MCF 10A (cell line): ENCODE measurements at regions not wholly inside any gene's neighbourhood (a gene's known extent, or its start where the extent isn't known, plus 50 kb on each side); places are given as distances from the start of the nearest gene placed in this dataset.

ENCODE experiments used
- BruUV-seq: library from RNA; stranded (reverse); fragments of 400-500 nt; replicated peaks from 2 replicates; lab custom pipeline; 2021; lab: Mats Ljungman, UMichigan
- CTCF ChIA-PET: fragments of 300-600 bp; sonication (Branson Sonifier 250); formaldehyde crosslinking; extraction: SDS; loops from one replicate; lab custom pipeline; 2021; ENCODE audit warnings: antibody characterized with exemption, inconsistent platforms; lab: Yijun Ruan, JAX
- POLR2A ChIA-PET: fragments of 300-600, 350-650 bp; sonication (Branson Sonifier 250); formaldehyde crosslinking; extraction: SDS; loops from one replicate; lab custom pipeline; 2020; ENCODE audit warnings: antibody characterized with exemption, inconsistent platforms; lab: Yijun Ruan, JAX
- DNase-seq: peaks from one replicate; pipeline ENCODE4 v3.0.0-alpha.2; 2018; ENCODE audit not compliant: unreplicated experiment
- H3K27ac Mint-ChIP-seq: one replicate; pipeline ENCODE4 v1.8.0; 2022; ENCODE audit warnings: mild to moderate bottlenecking, low read depth, mixed read lengths; ENCODE audit not compliant: unreplicated experiment
- H3K27me3 Mint-ChIP-seq: one replicate; pipeline ENCODE4 v1.8.0; 2022; ENCODE audit warnings: mixed read lengths; ENCODE audit not compliant: insufficient read depth, unreplicated experiment
- H3K36me3 Mint-ChIP-seq: one replicate; pipeline ENCODE4 v1.8.0; 2022; ENCODE audit warnings: mild to moderate bottlenecking, moderate library complexity, mixed read lengths; ENCODE audit not compliant: insufficient read depth, unreplicated experiment
- H3K4me1 Mint-ChIP-seq: one replicate; pipeline ENCODE4 v1.8.0; 2022; ENCODE audit warnings: mixed read lengths; ENCODE audit not compliant: insufficient read depth, unreplicated experiment
- H3K4me3 Mint-ChIP-seq: one replicate; pipeline ENCODE4 v1.8.0; 2022; ENCODE audit warnings: mild to moderate bottlenecking, moderate library complexity, mixed read lengths; ENCODE audit not compliant: unreplicated experiment
- H3K9me3 Mint-ChIP-seq: one replicate; pipeline ENCODE4 v1.8.0; 2022; ENCODE audit warnings: mixed read lengths; ENCODE audit not compliant: unreplicated experiment
- intact Hi-C: fragments of 100-400 bp; cut with micrococcal nuclease; formaldehyde crosslinking; loops from 2 replicates; pipeline ENCODE4 v1.14.1; 2022
- TF ChIP-seq, protein P1 (sequence below): fragments of 200-600 bp; IDR thresholded peaks from one replicate; pipeline ENCODE4 v1.8.0; 2022; ENCODE audit warnings: antibody characterized with exemption, mild to moderate bottlenecking; ENCODE audit not compliant: unreplicated experiment

DNA sequence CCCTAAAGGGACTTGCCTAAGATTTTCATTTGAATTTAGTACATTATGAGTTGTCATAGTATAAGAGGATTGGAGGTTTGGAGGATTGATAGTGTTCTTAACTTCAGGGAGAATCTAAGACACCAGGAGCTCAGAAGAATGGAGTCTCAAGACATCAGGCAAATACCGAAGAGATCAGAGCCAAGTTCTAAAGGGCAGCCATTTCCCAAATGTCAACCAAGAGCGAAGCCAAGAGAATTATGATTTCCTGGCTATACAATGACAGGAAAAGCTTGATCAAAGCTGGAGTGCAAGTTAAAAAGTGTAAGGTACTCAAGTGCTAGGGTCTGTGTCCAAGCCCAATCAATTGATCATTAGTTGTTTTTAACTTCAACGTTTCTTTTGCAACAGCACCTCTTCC is 283.0 kb upstream of the FN1 start:
- peaks cover 5% of the 10 kb centered on the region for H3K4me1 Mint-ChIP-seq
- no peaks in the 10 kb centered on the region for H3K36me3 Mint-ChIP-seq
- intact Hi-C loops, result no loop called here
- DNase-seq, result no peak
- no peaks in the 10 kb centered on the region for H3K9me3 Mint-ChIP-seq
- no peaks in the 10 kb centered on the region for H3K27me3 Mint-ChIP-seq
- POLR2A ChIA-PET, result interaction anchor here (1.1 to 1.2 kb wide), 2 partner anchors 13 to 287 kb away, joined by 3 to 4 read pairs; no protein-coding TSS in a partner anchor
- no peak overlapping the region for H3K27ac Mint-ChIP-seq
- CTCF ChIA-PET, result interaction anchor here (0.7 to 0.8 kb wide), 2 partner anchors 21 to 152 kb away, joined by 3 to 4 read pairs; no protein-coding TSS in a partner anchor
- H3K4me3 Mint-ChIP-seq, result no peak overlapping the region
- BruUV-seq, result no TSS peak
- TF ChIP-seq, protein P1, sequence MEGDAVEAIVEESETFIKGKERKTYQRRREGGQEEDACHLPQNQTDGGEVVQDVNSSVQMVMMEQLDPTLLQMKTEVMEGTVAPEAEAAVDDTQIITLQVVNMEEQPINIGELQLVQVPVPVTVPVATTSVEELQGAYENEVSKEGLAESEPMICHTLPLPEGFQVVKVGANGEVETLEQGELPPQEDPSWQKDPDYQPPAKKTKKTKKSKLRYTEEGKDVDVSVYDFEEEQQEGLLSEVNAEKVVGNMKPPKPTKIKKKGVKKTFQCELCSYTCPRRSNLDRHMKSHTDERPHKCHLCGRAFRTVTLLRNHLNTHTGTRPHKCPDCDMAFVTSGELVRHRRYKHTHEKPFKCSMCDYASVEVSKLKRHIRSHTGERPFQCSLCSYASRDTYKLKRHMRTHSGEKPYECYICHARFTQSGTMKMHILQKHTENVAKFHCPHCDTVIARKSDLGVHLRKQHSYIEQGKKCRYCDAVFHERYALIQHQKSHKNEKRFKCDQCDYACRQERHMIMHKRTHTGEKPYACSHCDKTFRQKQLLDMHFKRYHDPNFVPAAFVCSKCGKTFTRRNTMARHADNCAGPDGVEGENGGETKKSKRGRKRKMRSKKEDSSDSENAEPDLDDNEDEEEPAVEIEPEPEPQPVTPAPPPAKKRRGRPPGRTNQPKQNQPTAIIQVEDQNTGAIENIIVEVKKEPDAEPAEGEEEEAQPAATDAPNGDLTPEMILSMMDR, result no peak

DNA sequence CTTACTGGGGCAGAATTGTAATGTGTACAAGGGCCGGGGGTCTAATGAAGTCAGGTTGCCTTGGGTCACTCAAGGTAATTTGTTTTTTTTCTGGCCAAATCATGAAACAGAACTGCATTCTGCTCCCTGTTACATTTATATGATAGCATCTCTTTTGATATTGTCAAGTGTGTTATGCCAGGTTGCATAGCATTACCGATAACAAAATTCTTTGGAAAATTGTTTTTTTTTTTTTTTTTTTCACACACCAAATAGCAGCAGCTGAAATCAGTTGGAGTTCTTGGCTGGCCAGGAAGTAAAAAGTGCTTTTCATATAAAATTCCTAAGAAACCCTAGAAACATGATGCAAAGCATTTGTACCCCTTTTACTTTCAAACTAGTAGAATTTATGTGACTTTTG is 282.6 kb upstream of the FN1 start:
- no peaks in the 10 kb centered on the region for H3K27me3 Mint-ChIP-seq
- ChIA-PET POLR2A (interaction anchor here (1.2 kb wide), 1 partner anchor 13 kb away, joined by 3 read pairs; no protein-coding TSS in a partner anchor), CTCF (interaction anchor here (0.7 kb wide), 2 partner anchors 9 to 152 kb away, joined by 3 to 4 read pairs; no protein-coding TSS in a partner anchor)
- H3K4me3 Mint-ChIP-seq, result no peak overlapping the region
- TF ChIP-seq, protein P1, result no peak
- no peak overlapping the region for H3K27ac Mint-ChIP-seq
- H3K4me1 Mint-ChIP-seq, result peaks cover 8% of the 10 kb centered on the region
- DNase-seq, result no peak
- BruUV-seq, result no TSS peak
- no peaks in the 10 kb centered on the region for H3K9me3 Mint-ChIP-seq
- no peaks in the 10 kb centered on the region for H3K36me3 Mint-ChIP-seq
- intact Hi-C loops, result no loop called here

- DNase-seq, result no peak
- Mint-ChIP-seq H3K27me3 (no peaks in the 10 kb centered on the region), H3K4me3 (no peak overlapping the region), H3K9me3 (no peaks in the 10 kb centered on the region), H3K27ac (no peak overlapping the region), H3K4me1 (peaks cover 15% of the 10 kb centered on the region), H3K36me3 (no peaks in the 10 kb centered on the region)
- POLR2A ChIA-PET, result no interaction called here
- CTCF ChIA-PET, result interaction anchor here (0.7 kb wide), 1 partner anchor 9 kb away, joined by 3 read pairs; no protein-coding TSS in a partner anchor
- no TSS peak for BruUV-seq
- intact Hi-C loops, result no loop called here
- TF ChIP-seq, protein P1, result no peak
Measured at GRCh38 chr2:215717501-215718381, 281.9 kb upstream of the FN1 start.

- no peak overlapping the region for H3K4me3 Mint-ChIP-seq
- BruUV-seq, result no TSS peak
Measured at GRCh38 chr2:215716956-215717355, 281.1 kb upstream of the FN1 start.

More at GRCh38 chr2:215716956-215717355, 281.1 kb upstream of the FN1 start:
- Mint-ChIP-seq H3K27ac (no peak overlapping the region), H3K9me3 (no peaks in the 10 kb centered on the region), H3K27me3 (no peaks in the 10 kb centered on the region), H3K36me3 (no peaks in the 10 kb centered on the region), H3K4me1 (peaks cover 21% of the 10 kb centered on the region)
- DNase-seq, result no peak
- ChIA-PET POLR2A (no interaction called here), CTCF (no interaction called here)
- TF ChIP-seq, protein P1, result no peak
- intact Hi-C loops, result no loop called here
